GM18861 (cell line): ENCODE measurements at regions not wholly inside any gene's neighbourhood (a gene's known extent, or its start where the extent isn't known, plus 50 kb on each side); places are given as distances from the start of the nearest gene placed in this dataset.
"Not testable (repeated sequence)": the region's sequence is repeated elsewhere in the genome, so short reads cannot be mapped to it uniquely, and the experiment has no call there.

Experiments
- ATAC-seq: cut with Tn5 transposase; IDR thresholded peaks from one replicate; pipeline ENCODE4 v1.9.1; 2021; ENCODE audit not compliant: unreplicated experiment

GRCh38 chr5:163695830-163696578, 190.6 kb downstream of the MAT2B start:
- ATAC-seq, result peak; percentile 93

- ATAC-seq, result no peak
Observed at GRCh38 chr5:163696579-163696887, 191.1 kb downstream of the MAT2B start.

GRCh38 chr5:163706053-163706771, 200.8 kb downstream of the MAT2B start:
- ATAC-seq, result no peak

GRCh38 chr5:163712011-163712410, 206.6 kb downstream of the MAT2B start:
- no peak for ATAC-seq

- no peak for ATAC-seq
Observed at GRCh38 chr5:163718272-163718671, 212.9 kb downstream of the MAT2B start.

GRCh38 chr5:163724305-163724704, 218.9 kb downstream of the MAT2B start:
- ATAC-seq, result no peak

- peak; percentile 77 for ATAC-seq
Observed at GRCh38 chr5:163727028-163727427, 221.6 kb downstream of the MAT2B start.

GRCh38 chr5:163730206-163730756, 224.9 kb downstream of the MAT2B start:
- no peak for ATAC-seq

- ATAC-seq, result no peak
Observed at GRCh38 chr5:163731256-163731655, 225.8 kb downstream of the MAT2B start.

GRCh38 chr5:163735069-163735468, 229.7 kb downstream of the MAT2B start:
- ATAC-seq, result no peak

GRCh38 chr5:163747586-163747985, 242.2 kb downstream of the MAT2B start:
- no peak for ATAC-seq

GRCh38 chr5:163748934-163749333, 243.5 kb downstream of the MAT2B start:
- ATAC-seq, result no peak

- not testable (repeated sequence) for ATAC-seq
Observed at GRCh38 chr5:163750415-163750814, 245.0 kb downstream of the MAT2B start.

GRCh38 chr5:163755505-163755904, 250.1 kb downstream of the MAT2B start:
- no peak for ATAC-seq

GRCh38 chr5:163756170-163756569, 250.8 kb downstream of the MAT2B start:
- ATAC-seq, result no peak

- ATAC-seq, result no peak
Observed at GRCh38 chr5:163757344-163757743, 251.9 kb downstream of the MAT2B start.

GRCh38 chr5:163758283-163758711, 252.9 kb downstream of the MAT2B start:
- no peak for ATAC-seq

- no peak for ATAC-seq
Observed at GRCh38 chr5:163759000-163759704, 253.7 kb downstream of the MAT2B start.

GRCh38 chr5:163760498-163760897, 255.1 kb downstream of the MAT2B start:
- ATAC-seq, result no peak

- ATAC-seq, result no peak
Observed at GRCh38 chr5:163766936-163767670, 261.7 kb downstream of the MAT2B start.

- ATAC-seq, result no peak
Observed at GRCh38 chr5:163770625-163771024, 265.2 kb downstream of the MAT2B start.
